GM13976 (cell line): ENCODE measurements at regions not wholly inside any gene's neighbourhood (a gene's known extent, or its start where the extent isn't known, plus 50 kb on each side); places are given as distances from the start of the nearest gene placed in this dataset.

Experiments used
- DNase-seq: peaks from one replicate; pipeline ENCODE4 v3.0.0; 2012; ENCODE audit warnings: low spot score
- CTCF ChIP-seq: IDR thresholded peaks from 2 replicates; pipeline ENCODE4 v1.5.1; 2012; ENCODE audit warnings: borderline replicate concordance, mild to moderate bottlenecking; ENCODE audit not compliant: insufficient read depth; ENCODE audit errors: extremely low read depth, missing control alignments, control extremely low read depth
- in situ Hi-C: fragments of 300-500 bp; cut with MboI; formaldehyde crosslinking; loops from one replicate; pipeline ENCODE4 v1.12.0; 2022; ENCODE audit warnings: low sequenced_read_pairs, mixed read lengths, inconsistent platforms; ENCODE audit not compliant: unreplicated experiment

- DNase-seq, result no peak
- in situ Hi-C loops, result no loop called here
- TF ChIP-seq CTCF, result no peak
These were observed 417.8 kb upstream of the INTU start for GRCh38 chr4:127214931-127215330.

- in situ Hi-C loops, result no loop called here
- TF ChIP-seq CTCF, result no peak
- no peak for DNase-seq
These were observed 415.0 kb upstream of the INTU start for GRCh38 chr4:127217586-127218229.

- in situ Hi-C loops, result no loop called here
- TF ChIP-seq CTCF, result no peak
- DNase-seq, result no peak
These were observed 413.5 kb upstream of the INTU start for GRCh38 chr4:127219232-127219631.

- in situ Hi-C loops, result no loop called here
- DNase-seq, result no peak
- TF ChIP-seq CTCF, result no peak
These were observed 408.2 kb upstream of the INTU start for GRCh38 chr4:127224556-127224955.

- no peak for TF ChIP-seq CTCF
- no peak for DNase-seq
- in situ Hi-C loops, result no loop called here
These were observed 402.7 kb upstream of the INTU start for GRCh38 chr4:127229855-127230608.

- in situ Hi-C loops, result no loop called here
- DNase-seq, result no peak
- TF ChIP-seq CTCF, result no peak
These were observed 395.9 kb upstream of the INTU start for GRCh38 chr4:127236889-127237288.
